ENCODE measurements at regions not wholly inside any gene's neighbourhood (a gene's known extent, or its start where the extent isn't known, plus 50 kb on each side); places are given as distances from the start of the nearest gene placed in this dataset.

- TF ChIP-seq EZH2 (IDR thresholded peaks at IDR 0.05; ENCODE audit: insufficient read depth, poor library complexity, severe bottlenecking) (no peak), EZH2phosphoT487 (IDR thresholded peaks at IDR 0.05; ENCODE audit: insufficient read depth, low read depth) (no peak)
These were observed 704.9 kb upstream of the CDH18 start for GRCh38 chr5:20692913-20693312.
